T-helper 2 cell treated with Interferon-gamma antibody and Interleukin-4, amounts not matched to agents 100 ng/mL and 5 ng/mL, for 36 hours (primary cell): ENCODE measurements at regions not wholly inside any gene's neighbourhood (a gene's known extent, or its start where the extent isn't known, plus 50 kb on each side); places are given as distances from the start of the nearest gene placed in this dataset.
"Not testable (repeated sequence)": the region's sequence is repeated elsewhere in the genome, so short reads cannot be mapped to it uniquely, and the experiment has no call there.

ENCODE experiments used
- intact Hi-C: fragments of 100-400 bp; cut with micrococcal nuclease; formaldehyde crosslinking; loops from one replicate; pipeline ENCODE4 v1.15.1; 2023

- intact Hi-C loops: no loop called here
Measured at GRCh38 chr5:101662263-101662662, 633.8 kb downstream of the SLCO4C1 start.

- intact Hi-C loops: no loop called here
Measured at GRCh38 chr5:101658433-101658832, 637.7 kb downstream of the SLCO4C1 start.

- intact Hi-C loops: no loop called here
Measured at GRCh38 chr5:101653996-101654395, 642.1 kb downstream of the SLCO4C1 start.

GRCh38 chr5:101647861-101648260 is 648.2 kb downstream of the SLCO4C1 start:
- intact Hi-C loops: no loop called here

GRCh38 chr5:101643794-101644193 is 652.3 kb downstream of the SLCO4C1 start:
- intact Hi-C loops: no loop called here

GRCh38 chr5:101637599-101637998 is 658.5 kb downstream of the SLCO4C1 start:
- intact Hi-C loops: no loop called here

- intact Hi-C loops: not testable (repeated sequence)
Measured at GRCh38 chr5:101627770-101628169, 668.3 kb downstream of the SLCO4C1 start.

- intact Hi-C loops: no loop called here
Measured at GRCh38 chr5:101626572-101626971, 669.5 kb downstream of the SLCO4C1 start.

GRCh38 chr5:101611039-101611438 is 685.0 kb downstream of the SLCO4C1 start:
- intact Hi-C loops: no loop called here

- intact Hi-C loops: no loop called here
Measured at GRCh38 chr5:101608322-101608721, 687.8 kb downstream of the SLCO4C1 start.

- intact Hi-C loops: no loop called here
Measured at GRCh38 chr5:101605700-101606099, 690.4 kb downstream of the SLCO4C1 start.

- intact Hi-C loops: no loop called here
Measured at GRCh38 chr5:101600614-101601013, 695.5 kb downstream of the SLCO4C1 start.

- intact Hi-C loops: no loop called here
Measured at GRCh38 chr5:101590384-101590783, 687.3 kb upstream of the ST8SIA4 start.

GRCh38 chr5:101585366-101585765 is 682.3 kb upstream of the ST8SIA4 start:
- intact Hi-C loops: no loop called here

- intact Hi-C loops: no loop called here
Measured at GRCh38 chr5:101580591-101580990, 677.5 kb upstream of the ST8SIA4 start.

GRCh38 chr5:101574017-101574416 is 670.9 kb upstream of the ST8SIA4 start:
- intact Hi-C loops: no loop called here

GRCh38 chr5:101561018-101561417 is 657.9 kb upstream of the ST8SIA4 start:
- intact Hi-C loops: no loop called here

GRCh38 chr5:101543780-101544179 is 640.7 kb upstream of the ST8SIA4 start:
- intact Hi-C loops: no loop called here

- intact Hi-C loops: no loop called here
Measured at GRCh38 chr5:101539315-101539714, 636.2 kb upstream of the ST8SIA4 start.

- intact Hi-C loops: no loop called here
Measured at GRCh38 chr5:101535626-101536025, 632.5 kb upstream of the ST8SIA4 start.

GRCh38 chr5:101534491-101535110 is 631.5 kb upstream of the ST8SIA4 start:
- intact Hi-C loops: no loop called here

GRCh38 chr5:101532430-101532829 is 629.3 kb upstream of the ST8SIA4 start:
- intact Hi-C loops: no loop called here

- intact Hi-C loops: no loop called here
Measured at GRCh38 chr5:101531026-101531425, 627.9 kb upstream of the ST8SIA4 start.

GRCh38 chr5:101529094-101529493 is 626.0 kb upstream of the ST8SIA4 start:
- intact Hi-C loops: not testable (repeated sequence)
